ENCODE measurements at regions not wholly inside any gene's neighbourhood (a gene's known extent, or its start where the extent isn't known, plus 50 kb on each side); places are given as distances from the start of the nearest gene placed in this dataset.

- TF ChIP-seq CTCF (IDR thresholded peaks at IDR 0.05; ENCODE audit: extremely low read depth, insufficient read depth, missing control alignments) = no peak
- in situ Hi-C loops (cut with MboI; ENCODE audit: low pct_unique_long_range_greater_than_20kb, low sequenced_read_pairs, unreplicated experiment) = no loop called here
- DNase-seq (ENCODE audit: low spot score) = no peak
Measured at GRCh38 chr5:82912462-82912861, 164.7 kb downstream of the TMEM167A start.

- no peak for TF ChIP-seq CTCF (IDR thresholded peaks at IDR 0.05; ENCODE audit: extremely low read depth, insufficient read depth, missing control alignments)
- DNase-seq (ENCODE audit: low spot score) = no peak
- in situ Hi-C loops (cut with MboI; ENCODE audit: low pct_unique_long_range_greater_than_20kb, low sequenced_read_pairs, unreplicated experiment) = no loop called here
Measured at GRCh38 chr5:82911910-82912309, 165.3 kb downstream of the TMEM167A start.

GRCh38 chr5:82910905-82911304 lies 166.3 kb downstream of the TMEM167A start:
- DNase-seq (ENCODE audit: low spot score) = no peak
- in situ Hi-C loops (cut with MboI; ENCODE audit: low pct_unique_long_range_greater_than_20kb, low sequenced_read_pairs, unreplicated experiment) = no loop called here
- TF ChIP-seq CTCF (IDR thresholded peaks at IDR 0.05; ENCODE audit: extremely low read depth, insufficient read depth, missing control alignments) = no peak

- TF ChIP-seq CTCF (IDR thresholded peaks at IDR 0.05; ENCODE audit: extremely low read depth, insufficient read depth, missing control alignments) = no peak
- in situ Hi-C loops (cut with MboI; ENCODE audit: low pct_unique_long_range_greater_than_20kb, low sequenced_read_pairs, unreplicated experiment) = no loop called here
- DNase-seq (ENCODE audit: low spot score) = no peak
Measured at GRCh38 chr5:82910491-82910890, 166.7 kb downstream of the TMEM167A start.

GRCh38 chr5:82909771-82910170 lies 167.4 kb downstream of the TMEM167A start:
- no peak for TF ChIP-seq CTCF (IDR thresholded peaks at IDR 0.05; ENCODE audit: extremely low read depth, insufficient read depth, missing control alignments)
- in situ Hi-C loops (cut with MboI; ENCODE audit: low pct_unique_long_range_greater_than_20kb, low sequenced_read_pairs, unreplicated experiment) = no loop called here
- DNase-seq (ENCODE audit: low spot score) = no peak

- DNase-seq (ENCODE audit: low spot score) = no peak
- no peak for TF ChIP-seq CTCF (IDR thresholded peaks at IDR 0.05; ENCODE audit: extremely low read depth, insufficient read depth, missing control alignments)
- in situ Hi-C loops (cut with MboI; ENCODE audit: low pct_unique_long_range_greater_than_20kb, low sequenced_read_pairs, unreplicated experiment) = no loop called here
Measured at GRCh38 chr5:82905986-82906385, 171.2 kb downstream of the TMEM167A start.
